ENCODE measurements at regions not wholly inside any gene's neighbourhood (a gene's known extent, or its start where the extent isn't known, plus 50 kb on each side); places are given as distances from the start of the nearest gene placed in this dataset.
"Not testable (repeated sequence)": the region's sequence is repeated elsewhere in the genome, so short reads cannot be mapped to it uniquely, and the experiment has no call there.

- Histone ChIP-seq H3K9me3 (no peaks in the 10 kb centered on the region), H3K4me1 (ENCODE audit: low read depth) (peaks cover 20% of the 10 kb centered on the region), H3K4me3 (no peak overlapping the region), H3K36me3 (ENCODE audit: low read depth) (no peaks in the 10 kb centered on the region)
- ATAC-seq: peak; percentile 90
- intact Hi-C loops (cut with DNase I, micrococcal nuclease): no loop called here
- peak in 1 of 3 donors; percentile 52 for DNase-seq
- no peak for TF ChIP-seq CTCF (IDR thresholded peaks at IDR 0.05)
These were observed 167.8 kb downstream of the RASEF start for GRCh38 chr9:82894961-82895821.

- ATAC-seq: no peak
These were observed 167.2 kb downstream of the RASEF start for GRCh38 chr9:82895822-82896110.

GRCh38 chr9:82903503-82903902 is 159.4 kb downstream of the RASEF start:
- Histone ChIP-seq H3K4me3 (no peak overlapping the region), H3K36me3 (ENCODE audit: low read depth) (no peaks in the 10 kb centered on the region), H3K9me3 (no peaks in the 10 kb centered on the region), H3K4me1 (ENCODE audit: low read depth) (no peaks in the 10 kb centered on the region)
- intact Hi-C loops (cut with DNase I, micrococcal nuclease): no loop called here
- ATAC-seq (no peak), DNase-seq (no peak)
- no peak for TF ChIP-seq CTCF (IDR thresholded peaks at IDR 0.05)

More at GRCh38 chr9:82895822-82896110, 167.2 kb downstream of the RASEF start:
- H3K4me3 ChIP-seq: no peak overlapping the region
- intact Hi-C loops (cut with DNase I, micrococcal nuclease): no loop called here
- no peaks in the 10 kb centered on the region for H3K36me3 ChIP-seq (ENCODE audit: low read depth)
- H3K9me3 ChIP-seq: no peaks in the 10 kb centered on the region
- DNase-seq: no peak
- TF ChIP-seq CTCF (IDR thresholded peaks at IDR 0.05): no peak
- H3K4me1 ChIP-seq (ENCODE audit: low read depth): peaks cover 20% of the 10 kb centered on the region

DNA sequence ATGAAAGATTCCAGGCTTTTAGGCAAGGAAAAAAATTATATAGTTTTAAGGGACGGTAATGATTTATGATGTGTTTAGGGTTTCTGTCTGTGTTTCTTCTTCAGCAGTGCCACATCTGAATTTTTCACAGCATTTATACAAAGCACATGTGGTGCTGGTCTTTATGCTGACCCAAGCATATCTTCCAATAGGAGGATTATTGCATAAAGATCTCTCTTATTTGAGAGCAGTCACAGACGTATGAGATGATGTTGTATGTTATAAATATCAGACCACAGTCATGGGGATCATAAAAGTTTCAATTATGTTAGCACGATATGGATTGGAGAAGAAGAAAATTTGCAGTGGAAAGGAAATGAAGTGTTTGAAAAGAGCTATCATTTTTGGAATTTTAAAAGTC is 150.9 kb downstream of the RASEF start:
- H3K36me3 ChIP-seq (ENCODE audit: low read depth): no peaks in the 10 kb centered on the region
- intact Hi-C loops (cut with DNase I, micrococcal nuclease): no loop called here
- no peak for TF ChIP-seq CTCF (IDR thresholded peaks at IDR 0.05)
- H3K4me1 ChIP-seq (ENCODE audit: low read depth): no peaks in the 10 kb centered on the region
- peaks cover 5% of the 10 kb centered on the region for H3K9me3 ChIP-seq
- no peak overlapping the region for H3K4me3 ChIP-seq
- DNase-seq (no peak), ATAC-seq (no peak)

DNA sequence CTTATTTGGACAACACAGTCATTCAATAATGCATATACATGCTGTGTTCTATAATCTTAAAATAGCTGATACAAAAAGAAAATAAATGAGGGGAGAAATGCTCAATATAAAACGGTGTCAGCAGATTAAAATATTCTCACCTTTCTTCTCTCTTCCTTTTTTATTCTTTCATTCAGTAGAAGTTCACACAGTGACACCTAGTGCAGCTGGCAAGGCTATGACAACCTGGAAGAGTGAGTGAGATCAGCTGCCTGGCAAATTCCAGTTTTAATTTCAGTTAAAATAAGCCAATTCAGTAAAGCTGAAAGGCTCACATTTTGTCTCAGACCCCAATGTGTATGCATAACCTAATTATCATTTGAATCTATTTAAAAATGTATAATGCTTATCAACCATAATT is 150.3 kb downstream of the RASEF start:
- peaks cover 5% of the 10 kb centered on the region for H3K9me3 ChIP-seq
- no peaks in the 10 kb centered on the region for H3K4me1 ChIP-seq (ENCODE audit: low read depth)
- no peak overlapping the region for H3K4me3 ChIP-seq
- TF ChIP-seq CTCF (IDR thresholded peaks at IDR 0.05): no peak
- ATAC-seq (no peak), DNase-seq (no peak)
- intact Hi-C loops (cut with DNase I, micrococcal nuclease): no loop called here
- H3K36me3 ChIP-seq (ENCODE audit: low read depth): no peaks in the 10 kb centered on the region

DNA sequence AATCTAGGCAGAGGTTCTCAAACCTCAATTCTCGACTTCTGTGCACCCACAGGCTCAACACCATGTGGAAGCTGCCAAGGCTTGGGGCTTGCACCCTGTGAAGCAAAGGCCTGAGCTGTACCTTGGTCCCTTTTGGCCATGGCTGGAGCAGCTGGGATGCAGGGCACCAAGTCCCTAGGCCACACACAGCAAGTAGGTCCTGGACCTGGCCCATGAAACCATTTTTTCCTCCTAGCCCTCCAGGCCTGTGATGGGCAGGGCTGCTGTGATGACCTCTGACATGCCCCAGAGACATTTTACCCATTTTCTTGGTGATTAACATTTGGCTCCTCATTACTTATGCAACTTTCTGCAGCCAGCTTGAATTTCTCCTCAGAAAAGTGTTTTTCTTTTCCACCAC is 146.7 kb downstream of the RASEF start:
- H3K4me1 ChIP-seq (ENCODE audit: low read depth); H3K4me3 ChIP-seq; DNase-seq; ATAC-seq; H3K9me3 ChIP-seq; H3K36me3 ChIP-seq (ENCODE audit: low read depth); intact Hi-C loops (cut with DNase I, micrococcal nuclease): not testable (repeated sequence)
